Lung (tissue), 11 donors: ENCODE measurements at regions not wholly inside any gene's neighbourhood (a gene's known extent, or its start where the extent isn't known, plus 50 kb on each side); places are given as distances from the start of the nearest gene placed in this dataset.

Experiments used
- ATAC-seq: fragments of 200-7000 bp; cut with Tn5 transposase; one replicate; pipeline ENCODE4 v1.9.1; 2020; ENCODE audit warnings: moderate number of reproducible peaks; ENCODE audit not compliant: insufficient read depth, low FRiP score
- DNase-seq, 3 donors: peaks; one replicate each; pipeline ENCODE4 v3.0.0-alpha.2; 2013 to 2017
- H3K27ac ChIP-seq, 2 donors: one replicate each; pipeline ENCODE4 v1.5.1; 2013; ENCODE audit warnings: mild to moderate bottlenecking in 2 of 2, moderate library complexity in 2 of 2, control low read depth in 1 of 2, inconsistent platforms in 1 of 2, low read depth in 1 of 2, low read length in 1 of 2
- H3K27me3 ChIP-seq, 3 donors: one replicate each; pipeline ENCODE4 v1.5.1; 2013; ENCODE audit warnings: low read length in 2 of 3; ENCODE audit not compliant: control insufficient read depth in 3 of 3, insufficient read depth in 3 of 3
- H3K36me3 ChIP-seq, 4 donors: one replicate each; pipeline ENCODE4 v1.5.1; 2013; ENCODE audit warnings: low read length in 4 of 4, mild to moderate bottlenecking in 1 of 4, moderate library complexity in 1 of 4; ENCODE audit not compliant: control insufficient read depth in 4 of 4, insufficient read depth in 4 of 4
- H3K4me1 ChIP-seq, 5 donors: one replicate each; pipeline ENCODE4 v1.5.1; 2013; ENCODE audit warnings: low read length in 5 of 5, mild to moderate bottlenecking in 2 of 5, moderate library complexity in 1 of 5; ENCODE audit not compliant: control insufficient read depth in 5 of 5, insufficient read depth in 5 of 5
- H3K4me3 ChIP-seq: one replicate; pipeline ENCODE4 v1.5.1; 2013; ENCODE audit warnings: mild to moderate bottlenecking, control low read depth, moderate library complexity
- H3K9ac ChIP-seq, 2 donors: one replicate each; pipeline ENCODE4 v1.5.1; 2013; ENCODE audit warnings: low read length in 2 of 2, control low read depth in 1 of 2; ENCODE audit not compliant: insufficient read depth in 1 of 2
- H3K9me3 ChIP-seq, 4 donors: one replicate each; pipeline ENCODE4 v1.5.1; 2013; ENCODE audit warnings: low read length in 3 of 4, mild to moderate bottlenecking in 1 of 4, moderate library complexity in 1 of 4; ENCODE audit not compliant: control insufficient read depth in 4 of 4, insufficient read depth in 3 of 4
- CTCF ChIP-seq: IDR thresholded peaks from 2 replicates; pipeline ENCODE4 v1.5.1; 2012; ENCODE audit warnings: mild to moderate bottlenecking; ENCODE audit errors: control extremely low read depth, extremely low read depth
- WGBS, 2 donors: extraction: QIAGEN DNeasy Blood & Tissue Kit; methylation state at CpG; one replicate each; pipeline ENCODE4 v1.1.7; 2013; 5-methylcytosine and 5-hydroxymethylcytosine counted together
- donor health status: control.
- donor health status: control.
- donor health status: Bipolar disorder and iron deficiency.
- donor health status: healthy.
- donor health status: DM: yes; HTN: yes; CAD: no.

- no peaks in the 10 kb centered on the region for H3K36me3 ChIP-seq
- H3K4me3 ChIP-seq, result no peak overlapping the region
- H3K9ac ChIP-seq, result no peak overlapping the region
- no peak for TF ChIP-seq CTCF
- no peaks in the 10 kb centered on the region for H3K4me1 ChIP-seq
- WGBS, 2 donors, result 92 to 96% methylated on average over 7 of the region's 7 CpGs
- no peaks in the 10 kb centered on the region for H3K27me3 ChIP-seq
- no peak overlapping the region for H3K27ac ChIP-seq
- no peak for ATAC-seq
- DNase-seq, result no peak
- no peaks in the 10 kb centered on the region for H3K9me3 ChIP-seq
These were observed 1143.4 kb upstream of the SORCS1 start for GRCh38 chr10:108307925-108308312.

GRCh38 chr10:108307250-108307924 is 1142.9 kb upstream of the SORCS1 start:
- H3K36me3 ChIP-seq, result no peaks in the 10 kb centered on the region

GRCh38 chr10:108303149-108303548 is 1138.6 kb upstream of the SORCS1 start:
- no peak overlapping the region for H3K27ac ChIP-seq
- WGBS, 2 donors, result 83 to 92% methylated on average over 5 of the region's 5 CpGs
- ATAC-seq, result no peak
- H3K9me3 ChIP-seq, result no peaks in the 10 kb centered on the region
- no peak overlapping the region for H3K4me3 ChIP-seq
- no peaks in the 10 kb centered on the region for H3K36me3 ChIP-seq
- no peaks in the 10 kb centered on the region for H3K27me3 ChIP-seq
- TF ChIP-seq CTCF, result no peak
- DNase-seq, result no peak
- no peak overlapping the region for H3K9ac ChIP-seq
- no peaks in the 10 kb centered on the region for H3K4me1 ChIP-seq

More at GRCh38 chr10:108307250-108307924, 1142.9 kb upstream of the SORCS1 start:
- Histone ChIP-seq H3K9me3 (no peaks in the 10 kb centered on the region), H3K9ac (no peak overlapping the region), H3K27ac (no peak overlapping the region), H3K4me1 (no peaks in the 10 kb centered on the region), H3K4me3 (no peak overlapping the region), H3K27me3 (no peaks in the 10 kb centered on the region)
- ATAC-seq (no peak), DNase-seq (no peak)
- no peak for TF ChIP-seq CTCF

- WGBS, 2 donors, result 47 to 50% methylated on average over 3 of the region's 3 CpGs
- Histone ChIP-seq H3K27ac (no peak overlapping the region), H3K27me3 (no peaks in the 10 kb centered on the region), H3K9ac (no peak overlapping the region), H3K36me3 (no peaks in the 10 kb centered on the region), H3K4me1 (no peaks in the 10 kb centered on the region), H3K4me3 (no peak overlapping the region), H3K9me3 (no peaks in the 10 kb centered on the region)
- no peak for TF ChIP-seq CTCF
- ATAC-seq (no peak), DNase-seq (no peak)
These were observed 1136.5 kb upstream of the SORCS1 start for GRCh38 chr10:108301002-108301401.
